ENCODE measurements at regions not wholly inside any gene's neighbourhood (a gene's known extent, or its start where the extent isn't known, plus 50 kb on each side); places are given as distances from the start of the nearest gene placed in this dataset.
"Not testable (repeated sequence)": the region's sequence is repeated elsewhere in the genome, so short reads cannot be mapped to it uniquely, and the experiment has no call there.

GRCh38 chr17:71572343-71572742 lies 548.5 kb upstream of the SOX9 start:
- no peaks in the 10 kb centered on the region for H3K36me3 ChIP-seq
- H3K4me1 ChIP-seq: no peaks in the 10 kb centered on the region
- H3K27me3 ChIP-seq: no peaks in the 10 kb centered on the region
- no peak for DNase-seq
- no peak overlapping the region for H3K27ac ChIP-seq
- H3K4me3 ChIP-seq: no peak overlapping the region
- TF ChIP-seq, protein P1, sequence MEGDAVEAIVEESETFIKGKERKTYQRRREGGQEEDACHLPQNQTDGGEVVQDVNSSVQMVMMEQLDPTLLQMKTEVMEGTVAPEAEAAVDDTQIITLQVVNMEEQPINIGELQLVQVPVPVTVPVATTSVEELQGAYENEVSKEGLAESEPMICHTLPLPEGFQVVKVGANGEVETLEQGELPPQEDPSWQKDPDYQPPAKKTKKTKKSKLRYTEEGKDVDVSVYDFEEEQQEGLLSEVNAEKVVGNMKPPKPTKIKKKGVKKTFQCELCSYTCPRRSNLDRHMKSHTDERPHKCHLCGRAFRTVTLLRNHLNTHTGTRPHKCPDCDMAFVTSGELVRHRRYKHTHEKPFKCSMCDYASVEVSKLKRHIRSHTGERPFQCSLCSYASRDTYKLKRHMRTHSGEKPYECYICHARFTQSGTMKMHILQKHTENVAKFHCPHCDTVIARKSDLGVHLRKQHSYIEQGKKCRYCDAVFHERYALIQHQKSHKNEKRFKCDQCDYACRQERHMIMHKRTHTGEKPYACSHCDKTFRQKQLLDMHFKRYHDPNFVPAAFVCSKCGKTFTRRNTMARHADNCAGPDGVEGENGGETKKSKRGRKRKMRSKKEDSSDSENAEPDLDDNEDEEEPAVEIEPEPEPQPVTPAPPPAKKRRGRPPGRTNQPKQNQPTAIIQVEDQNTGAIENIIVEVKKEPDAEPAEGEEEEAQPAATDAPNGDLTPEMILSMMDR (IDR thresholded peaks at IDR 0.05): no peak
- no peaks in the 10 kb centered on the region for H3K9me3 ChIP-seq
- intact Hi-C loops (cut with DNase I; ENCODE audit: low total_unique reads): no loop called here

- no peaks in the 10 kb centered on the region for H3K9me3 ChIP-seq
- no peaks in the 10 kb centered on the region for H3K36me3 ChIP-seq
- no peak overlapping the region for H3K27ac ChIP-seq
- no peaks in the 10 kb centered on the region for H3K4me1 ChIP-seq
- no peaks in the 10 kb centered on the region for H3K27me3 ChIP-seq
- DNase-seq: no peak
- H3K4me3 ChIP-seq: no peak overlapping the region
- TF ChIP-seq, protein P1 (IDR thresholded peaks at IDR 0.05): no peak
- intact Hi-C loops (cut with DNase I; ENCODE audit: low total_unique reads): no loop called here
Observed at GRCh38 chr17:71578446-71578845, 542.4 kb upstream of the SOX9 start.

DNA sequence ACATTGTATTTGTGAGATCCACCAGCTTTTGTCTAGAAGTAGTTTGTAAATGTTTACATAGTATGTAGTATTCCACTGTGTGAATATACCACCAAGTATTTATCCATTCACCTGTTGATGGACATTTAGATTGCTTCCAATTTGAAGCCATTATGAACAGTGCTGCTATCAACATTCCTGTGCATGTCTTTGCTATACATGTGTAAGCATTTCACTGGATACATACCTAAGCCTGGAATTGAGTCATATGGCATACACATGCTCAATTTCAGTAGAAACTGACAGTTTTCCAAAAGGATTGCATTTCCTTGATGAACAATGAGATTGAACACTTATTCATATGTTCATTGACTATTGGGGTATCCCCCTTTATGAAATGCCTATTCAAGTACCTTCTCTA lies 540.6 kb upstream of the SOX9 start:
- no peak overlapping the region for H3K4me3 ChIP-seq
- no peaks in the 10 kb centered on the region for H3K9me3 ChIP-seq
- intact Hi-C loops (cut with DNase I; ENCODE audit: low total_unique reads): no loop called here
- no peak overlapping the region for H3K27ac ChIP-seq
- no peaks in the 10 kb centered on the region for H3K36me3 ChIP-seq
- TF ChIP-seq, protein P1 (IDR thresholded peaks at IDR 0.05): no peak
- H3K27me3 ChIP-seq: no peaks in the 10 kb centered on the region
- H3K4me1 ChIP-seq: no peaks in the 10 kb centered on the region
- DNase-seq: no peak

DNA sequence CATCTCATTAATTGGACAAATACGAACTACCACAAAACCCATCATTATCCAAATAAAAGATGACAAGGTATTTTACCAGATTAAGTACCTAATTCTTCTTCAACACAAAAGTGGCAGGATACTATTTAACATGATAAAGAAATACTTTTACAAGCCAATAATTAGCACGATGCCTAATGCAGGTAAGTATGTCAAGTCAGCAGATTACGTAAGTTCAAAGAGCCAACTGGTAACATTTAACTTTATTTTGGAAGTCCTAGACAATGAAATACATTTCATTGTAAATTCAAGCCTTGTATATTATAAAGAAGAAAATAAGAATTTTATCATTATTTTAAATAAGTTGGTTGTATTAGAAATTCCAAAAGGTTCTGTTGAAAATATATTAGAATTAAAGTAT lies 535.3 kb upstream of the SOX9 start:
- no peaks in the 10 kb centered on the region for H3K36me3 ChIP-seq
- no peak overlapping the region for H3K4me3 ChIP-seq
- H3K4me1 ChIP-seq: no peaks in the 10 kb centered on the region
- H3K9me3 ChIP-seq: no peaks in the 10 kb centered on the region
- no peaks in the 10 kb centered on the region for H3K27me3 ChIP-seq
- TF ChIP-seq, protein P1 (IDR thresholded peaks at IDR 0.05): no peak
- DNase-seq: no peak
- intact Hi-C loops (cut with DNase I; ENCODE audit: low total_unique reads): no loop called here
- H3K27ac ChIP-seq: no peak overlapping the region

GRCh38 chr17:71592431-71592830 lies 528.4 kb upstream of the SOX9 start:
- no peaks in the 10 kb centered on the region for H3K27me3 ChIP-seq
- TF ChIP-seq, protein P1 (IDR thresholded peaks at IDR 0.05): no peak
- H3K4me1 ChIP-seq: no peaks in the 10 kb centered on the region
- H3K27ac ChIP-seq: no peak overlapping the region
- intact Hi-C loops (cut with DNase I; ENCODE audit: low total_unique reads): no loop called here
- H3K4me3 ChIP-seq: no peak overlapping the region
- no peaks in the 10 kb centered on the region for H3K9me3 ChIP-seq
- no peak for DNase-seq
- H3K36me3 ChIP-seq: no peaks in the 10 kb centered on the region

DNA sequence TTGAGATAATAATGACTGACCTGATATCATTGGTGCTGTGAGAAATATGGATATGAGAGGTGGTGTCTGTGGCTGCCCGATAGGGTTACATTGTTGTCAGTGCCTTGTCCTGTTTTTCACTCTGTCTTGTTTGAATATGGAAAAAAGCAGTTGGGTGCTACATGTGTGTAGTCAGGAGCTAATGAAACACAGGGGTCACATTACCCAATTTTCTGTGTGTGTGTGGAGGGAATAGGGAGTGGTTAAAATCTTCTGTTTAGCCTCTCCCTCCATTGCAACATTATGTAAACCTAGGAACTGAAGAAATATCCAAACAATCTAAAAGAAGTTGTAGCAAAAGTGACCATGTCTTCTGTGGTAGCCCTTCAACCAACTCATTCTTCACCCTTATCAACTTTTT lies 527.7 kb upstream of the SOX9 start:
- Histone ChIP-seq H3K27ac (no peak overlapping the region), H3K4me3 (no peak overlapping the region), H3K36me3 (no peaks in the 10 kb centered on the region), H3K4me1 (no peaks in the 10 kb centered on the region), H3K27me3 (no peaks in the 10 kb centered on the region), H3K9me3 (no peaks in the 10 kb centered on the region)
- intact Hi-C loops (cut with DNase I; ENCODE audit: low total_unique reads): no loop called here
- no peak for DNase-seq
- TF ChIP-seq, protein P1 (IDR thresholded peaks at IDR 0.05): no peak

- H3K36me3 ChIP-seq; H3K4me1 ChIP-seq; DNase-seq; H3K4me3 ChIP-seq; H3K27me3 ChIP-seq; intact Hi-C loops (cut with DNase I; ENCODE audit: low total_unique reads); H3K27ac ChIP-seq; H3K9me3 ChIP-seq: not testable (repeated sequence)
Observed at GRCh38 chr17:71599583-71599982, 521.2 kb upstream of the SOX9 start.

Measured in tibial artery (tissue), 4 donors.